OCI-M1 (cell line): ENCODE measurements at regions not wholly inside any gene's neighbourhood (a gene's known extent, or its start where the extent isn't known, plus 50 kb on each side); places are given as distances from the start of the nearest gene placed in this dataset.

Experiments used
- DNase-seq: peaks from one replicate; lab custom pipeline; 2025; lab: John Stamatoyannopoulos, UW

DNA sequence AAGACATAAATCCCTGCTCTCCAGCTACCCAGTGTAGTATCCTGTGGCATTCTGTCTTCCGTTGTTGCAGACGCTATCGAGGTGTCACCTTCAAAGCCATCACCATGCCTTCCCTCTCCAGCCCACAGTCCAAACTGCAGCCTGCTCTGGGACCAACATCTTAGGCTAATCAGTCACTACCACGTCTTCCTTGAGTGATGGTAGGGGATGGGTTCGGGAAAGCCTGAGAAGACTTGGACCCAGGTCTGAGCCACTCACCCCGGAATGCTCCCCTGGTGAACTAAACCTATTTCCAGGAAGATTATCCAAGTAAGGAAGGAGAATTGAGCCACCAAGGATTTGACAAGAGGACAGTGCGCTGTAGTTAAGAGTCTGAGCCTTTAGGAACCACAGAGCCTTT is 52.9 kb upstream of the IRX1 start:
- no peak for DNase-seq

DNA sequence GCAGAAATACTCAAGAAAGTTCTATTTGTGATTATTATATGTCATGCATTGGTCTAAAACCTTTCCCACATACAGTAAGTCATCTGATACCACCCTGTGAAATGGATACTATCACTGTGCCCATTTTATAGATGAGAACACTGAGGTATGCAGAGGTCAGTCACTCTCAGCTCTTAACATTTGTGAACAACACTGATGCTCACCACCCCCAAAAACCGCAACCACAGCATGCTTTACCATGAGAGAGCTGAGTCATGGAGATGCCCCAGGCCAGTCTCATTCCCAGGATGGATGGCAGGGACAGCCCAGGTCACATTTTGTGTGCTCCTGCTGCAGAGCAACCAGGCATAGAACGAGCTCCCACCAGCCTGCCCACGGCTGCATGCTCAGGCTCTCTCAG is 53.5 kb upstream of the IRX1 start:
- DNase-seq: peak; percentile 24

DNA sequence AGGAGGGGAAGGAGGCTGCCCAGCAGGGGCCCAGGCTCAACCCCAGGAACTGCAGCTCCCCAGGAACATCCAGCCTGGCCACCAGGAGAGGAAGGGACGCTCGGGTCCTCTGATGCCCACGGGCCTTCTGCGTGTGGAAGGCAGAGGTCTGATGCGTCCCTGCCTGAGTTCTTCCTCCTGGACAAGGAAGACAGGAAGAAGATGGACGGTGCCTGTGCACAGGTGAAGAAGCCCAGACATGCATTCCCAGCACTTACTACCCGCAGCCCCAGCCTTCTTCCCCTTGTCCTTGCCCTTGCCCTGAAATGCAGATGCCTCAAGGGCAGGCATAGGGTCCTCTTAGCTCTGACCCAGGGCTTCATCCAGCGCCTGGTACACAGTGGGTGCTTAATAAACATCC is 56.7 kb upstream of the IRX1 start:
- no peak for DNase-seq

DNA sequence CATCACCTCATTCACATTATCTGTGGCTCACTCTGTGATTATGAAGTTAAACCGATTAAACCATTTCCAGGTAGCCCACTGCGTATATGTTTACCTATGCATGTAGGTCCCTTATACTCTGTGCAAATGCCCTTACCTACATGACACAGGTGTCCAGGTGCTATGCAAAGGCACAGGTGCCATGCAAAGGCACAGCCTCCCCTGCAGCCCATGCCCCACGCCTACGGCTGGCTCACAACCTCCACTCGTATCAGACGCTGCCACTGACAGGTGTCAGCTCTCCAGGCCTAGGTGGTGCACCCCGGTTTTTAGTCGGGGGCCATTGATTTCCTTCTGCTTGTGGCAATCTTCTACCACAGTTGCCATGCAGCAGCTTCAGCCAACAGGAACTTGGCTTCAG is 57.7 kb upstream of the IRX1 start:
- DNase-seq: no peak

DNA sequence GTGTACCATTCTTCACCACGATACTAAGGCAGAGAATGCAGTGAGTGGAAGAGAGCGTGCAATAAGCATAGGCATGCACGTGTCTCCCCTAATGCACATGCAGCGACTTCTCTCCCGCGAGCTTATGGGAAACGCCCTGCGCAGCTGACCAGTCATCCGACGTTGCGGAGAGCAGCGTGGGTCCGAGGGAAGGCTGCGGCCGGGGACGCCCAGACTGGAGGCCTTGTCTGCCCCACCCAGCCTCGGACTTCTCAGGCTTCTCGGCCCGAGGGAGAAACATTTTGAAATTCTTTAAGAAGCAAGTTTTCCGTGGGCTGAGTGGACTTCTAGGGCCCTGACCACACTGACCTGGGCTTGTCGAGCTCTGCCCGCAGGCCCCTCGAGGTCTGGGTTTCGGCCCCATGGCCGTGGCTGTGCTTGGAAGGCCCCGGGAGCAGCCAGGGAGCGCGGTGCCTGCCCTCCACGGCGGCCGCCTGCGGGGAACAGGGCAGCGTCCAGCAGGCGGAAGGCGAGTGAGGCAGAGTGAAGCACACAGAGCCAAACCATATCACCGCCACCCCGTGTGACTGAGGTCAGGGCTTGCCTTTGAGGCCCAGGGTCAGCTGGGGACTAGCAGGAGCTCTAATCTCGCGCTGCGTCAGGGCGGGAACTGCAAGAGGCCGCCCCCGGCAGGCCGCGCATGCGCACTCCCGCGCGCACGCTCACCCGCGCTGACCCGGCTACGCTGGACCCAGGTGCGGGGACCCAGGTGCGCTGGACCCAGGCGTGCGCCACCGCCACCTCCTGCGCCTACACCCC is 60.0 kb upstream of the IRX1 start:
- no peak for DNase-seq

DNA sequence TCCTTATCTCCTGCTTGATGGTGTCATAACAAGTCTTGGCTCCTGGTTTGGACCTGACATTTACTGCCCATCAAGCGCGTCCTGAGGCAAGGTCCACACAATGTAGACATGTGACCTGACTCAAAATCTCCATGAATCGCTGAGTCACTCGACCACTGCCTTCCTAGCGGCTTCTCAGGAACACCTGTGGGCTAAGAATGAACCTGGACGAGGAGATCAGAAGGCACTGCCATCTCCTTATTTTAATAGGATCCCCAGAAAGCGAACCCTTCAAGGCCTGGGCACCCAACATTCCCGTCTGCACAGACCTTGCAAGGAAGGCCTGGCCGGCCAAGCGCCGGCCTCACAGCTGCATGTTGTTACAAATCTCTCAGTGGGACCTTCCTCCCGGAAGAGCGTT is 60.6 kb upstream of the IRX1 start:
- DNase-seq: no peak

DNA sequence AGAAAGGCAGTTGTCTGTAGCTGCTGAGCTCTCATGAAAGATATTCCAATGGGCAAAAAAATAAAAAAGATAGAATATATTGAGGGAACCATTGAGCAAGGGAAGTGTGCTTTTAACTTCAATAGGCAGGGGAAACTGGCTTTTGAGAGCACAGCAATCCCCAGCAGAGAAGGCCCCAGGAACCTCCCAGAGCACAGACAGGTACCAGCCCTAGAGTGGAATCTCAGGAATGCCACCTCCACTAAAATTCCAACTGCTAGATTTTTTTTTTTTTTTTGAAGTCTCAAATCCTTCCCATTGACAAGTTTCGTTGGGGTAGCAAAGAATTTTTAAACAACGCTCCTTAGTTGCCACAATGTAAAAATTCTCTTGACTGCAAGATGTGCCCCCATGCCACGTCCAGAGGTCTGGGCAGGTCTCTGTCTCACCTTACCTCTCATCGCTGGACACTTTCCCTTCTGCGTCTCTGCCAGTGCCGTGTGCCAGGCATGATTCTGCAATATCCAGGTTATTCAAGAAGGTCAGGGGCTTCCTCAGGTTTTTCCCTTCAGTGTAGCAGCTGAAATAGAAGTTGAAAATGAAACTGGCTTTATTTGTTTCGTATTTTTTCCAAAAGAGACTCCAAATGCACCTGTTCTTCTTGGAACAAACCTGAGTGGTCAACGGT is 64.2 kb upstream of the IRX1 start:
- no peak for DNase-seq

DNA sequence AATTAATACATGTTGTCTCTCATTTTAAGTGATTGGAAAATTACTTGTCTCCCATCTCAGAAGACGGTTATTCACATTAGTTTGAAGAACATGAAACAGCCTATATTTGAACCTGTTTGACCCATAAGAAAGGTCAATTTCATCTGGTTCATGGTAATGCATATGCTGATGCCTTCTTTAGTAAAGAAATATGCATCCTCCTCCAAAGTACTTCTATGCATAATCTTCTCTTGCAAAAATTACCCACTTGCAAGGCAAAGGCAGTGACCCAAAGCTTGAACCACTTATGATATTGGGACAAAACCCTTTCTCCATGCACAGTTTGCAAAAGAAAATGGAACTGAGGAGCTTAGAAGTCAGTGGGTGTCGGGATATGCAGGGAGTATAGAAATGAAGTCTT is 65.4 kb upstream of the IRX1 start:
- no peak for DNase-seq

DNA sequence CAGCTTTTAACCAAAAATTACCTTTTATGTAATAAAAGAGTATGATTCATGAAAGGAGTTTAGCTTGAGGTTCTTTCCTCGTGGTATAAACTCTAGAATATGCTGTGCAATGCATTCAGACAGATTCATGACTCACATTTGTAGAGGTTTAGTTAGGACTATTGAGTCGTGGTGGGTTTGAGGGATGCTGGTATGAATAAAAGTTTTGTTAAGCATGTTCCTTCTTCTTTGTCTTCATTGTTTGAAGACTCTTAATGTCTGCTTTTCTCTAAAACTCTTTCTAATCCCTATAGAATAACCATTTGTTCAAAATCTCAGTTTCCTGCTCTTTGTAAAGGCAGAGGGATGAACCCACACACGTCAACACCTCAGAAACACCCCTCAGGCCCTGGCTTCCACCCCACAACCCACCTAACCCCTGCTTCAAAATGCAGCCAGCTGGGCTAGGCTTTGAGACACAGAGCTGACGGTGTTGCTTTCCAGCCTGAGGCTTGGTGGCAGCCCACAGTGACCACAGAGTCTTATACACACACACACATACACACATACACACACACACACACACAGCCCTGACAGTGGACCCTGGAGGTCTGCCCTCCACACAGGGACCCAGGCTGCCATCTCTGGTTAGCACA is 69.0 kb upstream of the IRX1 start:
- DNase-seq: no peak

DNA sequence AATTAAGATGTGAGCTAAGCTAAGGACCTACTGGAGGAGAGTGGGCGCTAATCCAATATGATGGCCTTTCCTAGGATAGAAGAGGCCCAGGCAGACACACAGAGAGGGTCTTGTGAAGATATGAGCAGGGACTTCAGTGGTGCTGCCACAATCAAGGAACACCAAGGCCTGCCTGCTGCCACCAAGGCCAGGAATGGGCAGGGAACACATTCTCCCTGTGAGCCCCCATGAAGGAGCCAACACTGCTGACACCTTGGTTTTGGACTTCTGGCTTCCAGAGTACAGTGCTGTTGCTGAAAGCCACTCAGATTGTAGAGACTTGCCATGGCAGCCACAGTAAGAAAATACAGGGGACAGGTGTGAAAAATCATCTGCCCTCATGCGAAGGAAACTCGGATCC is 73.1 kb upstream of the IRX1 start:
- DNase-seq: no peak

DNA sequence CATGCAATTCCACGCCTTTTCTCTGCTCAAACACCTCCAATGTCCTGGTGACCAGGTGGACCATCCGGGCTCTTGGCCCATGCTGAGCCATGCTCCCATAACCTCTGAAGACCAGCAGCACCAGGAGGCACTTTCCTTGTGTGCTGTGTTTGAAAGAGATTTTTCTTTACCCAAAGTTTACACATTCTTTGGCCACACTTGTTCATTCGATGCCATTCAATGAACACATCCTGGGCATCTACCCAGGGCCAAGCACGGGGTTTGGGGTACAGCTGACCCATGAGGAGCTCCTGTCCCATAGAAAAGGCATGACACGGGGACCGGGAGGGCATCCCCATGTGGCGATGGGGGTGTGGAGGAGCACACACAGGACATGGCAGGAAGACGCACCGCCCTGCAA is 77.1 kb upstream of the IRX1 start:
- no peak for DNase-seq

DNA sequence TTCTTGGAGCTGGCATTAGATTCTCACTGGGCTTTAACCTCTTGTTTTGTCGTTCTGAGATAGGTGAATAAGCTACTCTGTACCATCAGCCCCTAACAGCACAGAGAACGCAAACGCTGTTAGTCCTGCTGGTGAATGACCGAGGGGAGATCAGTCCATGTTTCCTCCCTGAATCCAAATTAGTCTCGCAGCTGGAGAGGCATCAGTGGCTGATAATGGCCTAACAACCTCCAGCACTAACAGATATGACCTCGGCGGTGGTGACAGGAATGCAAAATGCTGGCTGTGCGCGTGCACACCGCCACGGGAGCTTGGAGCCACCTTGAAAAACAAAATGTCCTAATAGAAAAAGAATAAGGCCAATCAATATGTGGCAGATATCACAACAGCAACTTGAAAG is 77.6 kb upstream of the IRX1 start:
- DNase-seq: no peak

DNA sequence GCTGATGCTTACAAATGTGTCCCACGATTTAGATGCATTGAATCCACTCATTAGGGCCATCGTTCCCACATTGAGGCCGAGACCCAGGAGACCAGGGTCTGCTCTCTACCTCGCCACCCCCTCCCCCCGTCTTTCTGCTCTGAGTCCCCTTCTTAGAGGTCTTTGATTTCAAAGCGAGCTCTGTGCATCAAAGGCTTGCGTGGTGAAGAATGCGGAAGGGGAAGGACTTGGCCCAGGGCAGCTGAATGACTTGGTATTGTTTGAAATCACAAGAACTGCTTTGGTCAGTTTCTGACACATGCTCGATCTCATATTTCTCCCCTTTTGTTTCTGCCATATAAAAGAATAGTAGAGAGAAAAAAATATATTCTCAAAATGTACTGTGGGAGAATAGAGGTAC is 78.3 kb upstream of the IRX1 start:
- no peak for DNase-seq

DNA sequence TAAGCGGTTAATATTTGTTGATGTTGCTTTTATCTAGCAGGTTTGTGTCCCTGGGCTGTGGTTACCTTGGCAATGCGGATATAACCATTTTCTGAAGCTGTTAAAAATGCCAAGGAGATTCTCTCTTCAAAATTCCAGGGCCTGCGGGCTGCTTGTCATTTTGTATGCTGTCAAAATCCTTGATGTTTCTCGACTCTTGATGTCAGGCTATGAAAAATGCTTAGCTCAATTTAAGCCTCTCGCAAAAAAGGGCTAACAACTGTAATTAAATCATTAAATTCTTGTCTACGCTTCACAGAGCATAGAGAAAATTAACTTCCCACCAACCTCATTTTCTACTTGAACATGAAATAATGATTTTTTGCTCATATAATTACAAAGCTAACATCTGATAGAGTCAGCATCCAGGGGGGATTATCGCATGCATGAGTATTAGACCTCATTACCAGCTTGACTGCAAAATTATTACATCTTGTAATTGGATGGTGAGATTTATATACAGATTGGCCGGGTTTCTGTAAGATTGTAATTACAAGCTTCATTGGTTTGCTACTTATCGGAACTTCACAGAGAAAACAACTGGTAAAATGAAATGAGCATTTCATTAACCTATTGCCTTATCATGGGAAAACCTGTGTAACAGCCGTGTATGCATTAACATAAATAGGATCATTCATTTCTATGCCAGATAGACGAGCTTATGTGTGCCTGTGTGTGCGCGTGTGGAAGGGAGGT is 83.1 kb upstream of the IRX1 start:
- no peak for DNase-seq

DNA sequence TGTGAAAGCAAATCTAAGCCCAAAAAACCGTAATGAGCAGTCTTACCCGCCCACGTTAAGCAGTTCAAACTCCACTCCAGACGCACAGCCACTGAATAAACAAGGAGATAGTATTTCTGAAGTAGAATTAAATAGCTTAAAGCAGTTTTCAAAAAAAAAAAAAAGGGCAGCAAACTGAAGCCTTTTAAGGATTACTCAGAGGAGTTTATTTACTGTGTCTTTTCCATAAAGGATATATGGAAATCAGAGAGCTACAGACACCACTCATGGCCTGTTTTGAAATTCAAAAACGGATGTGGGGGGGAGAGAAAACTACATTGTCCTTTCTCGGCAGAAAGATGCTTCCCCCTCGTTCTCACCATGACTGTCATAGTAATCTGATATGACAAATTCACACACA is 83.7 kb upstream of the IRX1 start:
- DNase-seq: no peak

DNA sequence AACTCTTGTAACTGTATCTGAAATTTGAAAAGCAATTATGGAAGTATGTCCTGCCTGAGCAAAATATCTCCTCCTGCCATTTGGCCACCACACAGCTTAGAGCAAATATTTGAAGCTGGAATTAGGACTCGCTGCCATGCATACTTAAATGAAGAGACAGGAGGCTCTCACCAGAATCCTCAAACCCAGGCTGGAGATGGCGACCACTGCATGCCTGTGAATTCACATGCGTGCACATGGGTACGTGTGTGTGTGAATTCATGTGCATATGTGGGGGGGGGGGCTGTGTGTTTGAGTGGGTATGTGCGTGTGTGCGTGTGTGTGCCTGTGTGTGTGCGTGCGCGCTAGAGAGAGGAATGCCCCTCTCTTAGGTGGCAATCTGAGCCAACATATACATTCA is 84.1 kb upstream of the IRX1 start:
- no peak for DNase-seq

DNA sequence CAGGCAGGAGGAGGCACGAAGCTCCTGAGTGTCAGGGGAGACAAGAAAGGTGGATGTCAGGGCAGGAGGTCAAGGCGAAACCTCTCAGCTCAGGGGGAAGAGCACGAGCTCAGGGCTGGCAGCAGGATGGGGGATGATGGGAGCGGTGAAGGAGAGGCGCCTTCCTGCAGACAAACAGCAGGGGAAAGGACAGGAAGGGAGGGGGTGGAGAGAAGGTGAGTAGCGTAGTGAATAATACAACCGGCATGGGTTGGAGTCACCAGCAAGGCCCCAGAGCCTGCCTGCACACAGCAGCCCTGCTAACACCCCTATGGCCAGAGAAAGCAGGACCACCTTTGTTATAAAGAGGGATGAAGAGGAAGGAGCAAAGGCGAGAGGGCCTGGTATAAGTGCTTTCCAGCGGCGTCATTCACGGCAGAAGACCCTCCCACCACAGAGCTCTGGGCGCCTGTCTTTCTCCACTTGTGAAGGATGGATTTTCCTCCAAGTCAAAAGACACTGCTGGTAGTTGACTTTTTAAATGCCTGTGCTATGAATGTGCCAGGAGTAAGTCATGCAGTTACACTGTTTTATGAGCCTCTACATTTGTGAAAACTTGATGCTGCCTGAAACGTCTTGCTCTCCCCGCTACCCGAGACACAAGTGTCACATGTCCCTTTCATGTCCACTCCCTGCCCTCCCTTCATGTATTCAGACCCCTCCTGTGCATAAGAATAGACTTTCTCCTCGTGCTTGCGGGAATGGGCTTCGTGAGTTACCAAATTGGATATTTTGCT is 84.8 kb upstream of the IRX1 start:
- DNase-seq: no peak

DNA sequence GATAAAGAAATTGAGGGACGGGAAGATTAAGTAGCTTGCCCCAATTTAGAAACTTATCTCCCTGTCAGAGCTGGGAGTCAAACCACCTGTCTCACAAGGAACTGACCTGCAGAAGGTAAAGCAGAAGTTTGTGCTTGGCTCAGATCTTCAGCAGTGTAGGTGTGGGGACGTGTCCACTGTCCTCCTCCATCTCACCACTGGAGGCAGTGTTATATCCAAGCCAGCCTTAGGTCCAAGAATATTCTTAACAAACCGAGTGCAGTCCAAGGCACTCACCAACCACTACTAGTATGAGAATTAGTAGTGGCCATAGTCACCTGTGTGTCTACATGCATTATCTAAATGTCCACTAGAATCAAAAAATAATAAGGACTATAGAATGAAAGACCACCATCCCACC is 86.3 kb upstream of the IRX1 start:
- peak; percentile 4 for DNase-seq

DNA sequence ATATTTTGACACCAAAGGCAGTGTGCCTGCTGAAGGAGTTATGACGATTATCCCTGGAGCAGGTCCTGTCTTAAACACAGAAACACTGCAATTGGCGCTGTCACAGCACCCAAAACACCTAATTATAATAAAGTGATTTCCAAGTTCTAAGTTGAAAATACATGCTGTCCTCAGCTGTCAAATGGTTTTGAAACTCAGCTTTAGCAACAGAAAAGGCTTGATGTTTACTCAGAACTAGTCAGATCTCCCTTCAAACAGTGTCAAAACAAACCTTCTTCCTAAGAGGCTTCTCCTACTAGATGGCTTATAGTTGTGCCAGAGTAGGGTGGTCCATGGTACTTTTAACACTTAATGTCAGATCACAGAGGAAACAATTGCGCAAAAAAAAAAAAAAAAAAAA is 87.2 kb upstream of the IRX1 start:
- no peak for DNase-seq

DNA sequence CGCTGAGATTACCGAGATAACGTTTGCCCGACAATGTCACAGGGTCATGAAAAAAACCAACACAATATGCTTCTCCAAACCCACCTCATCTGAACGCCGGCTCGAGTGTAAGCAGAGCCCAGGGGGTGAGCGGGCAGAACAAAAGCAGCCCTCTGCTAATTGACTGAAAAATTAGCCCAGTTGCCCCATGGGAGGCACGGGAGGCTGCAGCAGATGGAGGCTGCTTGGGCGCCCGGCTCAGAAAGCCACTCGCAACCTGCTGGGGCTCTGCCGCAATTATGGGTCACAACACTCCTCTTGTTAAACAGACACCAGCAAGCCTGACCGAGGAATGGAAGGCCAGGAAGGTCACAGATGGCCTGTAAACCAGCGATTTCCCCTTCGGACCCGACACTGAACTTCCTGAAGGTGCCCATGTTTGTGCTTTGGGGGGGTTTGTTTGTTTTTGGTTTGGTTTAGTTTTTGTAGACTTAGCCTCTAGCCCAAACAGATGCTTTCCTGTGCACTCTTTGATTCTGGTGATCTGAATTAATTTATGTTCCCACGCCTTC is 104.6 kb upstream of the IRX1 start:
- DNase-seq: no peak

DNA sequence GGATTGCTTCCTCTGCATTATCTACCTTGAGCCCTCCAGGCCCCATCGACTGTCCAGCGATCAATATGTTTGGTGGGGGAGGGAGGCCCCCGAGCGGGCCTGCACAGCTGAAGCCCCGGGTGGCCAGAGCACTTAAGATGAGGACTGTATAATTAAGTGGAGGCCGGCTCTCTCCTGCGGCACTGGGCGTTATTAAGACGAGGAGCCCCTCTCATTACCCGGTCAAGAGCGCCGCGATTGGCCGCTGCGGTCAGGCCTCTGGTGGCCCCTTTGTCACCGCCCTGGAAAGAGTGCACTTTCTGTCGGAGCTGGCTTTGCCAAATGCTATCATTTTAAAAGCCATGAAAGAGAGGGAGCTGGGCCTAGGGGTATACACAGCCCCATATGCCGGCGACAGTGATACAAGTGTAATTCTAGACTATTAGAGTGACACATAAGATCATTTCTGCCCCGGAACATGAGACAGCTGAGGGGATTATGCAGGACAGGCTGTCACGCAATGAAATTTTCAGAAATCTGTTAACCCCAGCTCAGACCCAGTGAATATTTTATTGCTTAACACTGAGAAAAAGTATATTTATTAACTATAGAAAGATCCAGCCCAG is 106.3 kb upstream of the IRX1 start:
- no peak for DNase-seq
